ENCODE measurements at regions not wholly inside any gene's neighbourhood (a gene's known extent, or its start where the extent isn't known, plus 50 kb on each side); places are given as distances from the start of the nearest gene placed in this dataset.

- 27 to 38% methylated on average over 2 of the region's 2 CpGs for WGBS, 2 donors
- Histone ChIP-seq H3K27me3 (no peaks in the 10 kb centered on the region), H3K27ac (no peak overlapping the region), H3K4me3 (no peak overlapping the region), H3K36me3 (peaks cover 0 to 24% (median 0%) of the 10 kb centered on the region in 9 donors), H3K9me3 (no peaks in the 10 kb centered on the region), H3K4me1 (no peaks in the 10 kb centered on the region)
- intact Hi-C loops (cut with DNase I) = no loop called here
- no peak for ATAC-seq
- no peak for TF ChIP-seq CTCF (IDR thresholded peaks at IDR 0.05)
- no peak for DNase-seq
These were observed 95.4 kb upstream of the RAB40AL start for GRCh38 chrX:102841706-102842003.

GRCh38 chrX:102845020-102845419 lies 92.1 kb upstream of the RAB40AL start:
- peaks cover 0 to 24% (median 0%) of the 10 kb centered on the region in 9 donors for H3K36me3 ChIP-seq
- ATAC-seq (no peak), DNase-seq (no peak)
- no peak overlapping the region for H3K4me3 ChIP-seq
- TF ChIP-seq CTCF (IDR thresholded peaks at IDR 0.05) = no peak
- no peaks in the 10 kb centered on the region for H3K9me3 ChIP-seq
- peaks cover 0 to 8% (median 0%) of the 10 kb centered on the region in 7 donors for H3K27me3 ChIP-seq
- H3K4me1 ChIP-seq = no peaks in the 10 kb centered on the region
- intact Hi-C loops (cut with DNase I) = no loop called here
- H3K27ac ChIP-seq = no peak overlapping the region

GRCh38 chrX:102846544-102847236 lies 90.4 kb upstream of the RAB40AL start:
- WGBS, 2 donors = 94 to 97% methylated on average over 4 of the region's 4 CpGs
- Histone ChIP-seq H3K36me3 (peaks cover 0 to 22% (median 0%) of the 10 kb centered on the region in 9 donors), H3K4me3 (no peak overlapping the region), H3K4me1 (no peaks in the 10 kb centered on the region), H3K27me3 (peaks cover 0 to 8% (median 0%) of the 10 kb centered on the region in 7 donors), H3K27ac (no peak overlapping the region), H3K9me3 (no peaks in the 10 kb centered on the region)
- TF ChIP-seq CTCF (IDR thresholded peaks at IDR 0.05) = no peak
- ATAC-seq (no peak), DNase-seq (no peak)
- intact Hi-C loops (cut with DNase I) = no loop called here

GRCh38 chrX:102847362-102847761 lies 89.7 kb upstream of the RAB40AL start:
- no peak for DNase-seq
- H3K36me3 ChIP-seq = peaks cover 0 to 22% (median 0%) of the 10 kb centered on the region in 9 donors

More at GRCh38 chrX:102847362-102847761, 89.7 kb upstream of the RAB40AL start:
- Histone ChIP-seq H3K9me3 (no peaks in the 10 kb centered on the region), H3K27me3 (peaks cover 0 to 8% (median 0%) of the 10 kb centered on the region in 7 donors), H3K27ac (no peak overlapping the region), H3K4me3 (no peak overlapping the region), H3K4me1 (no peaks in the 10 kb centered on the region)
- no peak for ATAC-seq
- WGBS, 2 donors = 75 to 76% methylated on average over 2 of the region's 2 CpGs
- intact Hi-C loops (cut with DNase I) = no loop called here
- no peak for TF ChIP-seq CTCF (IDR thresholded peaks at IDR 0.05)

All from heart right ventricle (tissue), 16 donors.